GM12878 (cell line): ENCODE measurements at regions not wholly inside any gene's neighbourhood (a gene's known extent, or its start where the extent isn't known, plus 50 kb on each side); places are given as distances from the start of the nearest gene placed in this dataset.

Experiments
- CEBPB ChIP-seq, 2 experiments: fragments of 150-350 bp in 1 of 2; IDR thresholded peaks; 2 replicates each; pipeline ENCODE4 v1.6.1; 2012 to 2014; ENCODE audit warnings: low read depth in 2 of 2, low read length in 2 of 2, borderline replicate concordance in 1 of 2, inconsistent platforms in 1 of 2
- CREM ChIP-seq: IDR thresholded peaks from 2 replicates; pipeline ENCODE4 v1.6.1; 2014; ENCODE audit warnings: antibody characterized with exemption, low read depth
- CTCF ChIP-seq, 3 experiments: IDR thresholded peaks in 2 of 3; conservative IDR thresholded peaks in 1 of 3; 2 replicates each; pipeline ENCODE4 v1.5.1; 2011; ENCODE audit warnings: low read depth in 3 of 3, low read length in 3 of 3, mild to moderate bottlenecking in 3 of 3, control low read depth in 2 of 3, moderate library complexity in 2 of 3, inconsistent platforms in 1 of 3, mixed read lengths in 1 of 3; ENCODE audit not compliant: control insufficient read depth in 2 of 3, insufficient read depth in 1 of 3; ENCODE audit errors: extremely low read depth in 1 of 3
- NBN ChIP-seq: fragments of 450-650 bp; IDR thresholded peaks from 2 replicates; pipeline ENCODE4 v1.6.1; 2016
- POLR2A ChIP-seq: IDR thresholded peaks from 2 replicates; pipeline ENCODE4 v1.6.1; 2011; ENCODE audit warnings: low read depth, mild to moderate bottlenecking, low read length
- REST ChIP-seq: IDR thresholded peaks from 2 replicates; pipeline ENCODE4 v1.6.1; 2012; ENCODE audit warnings: mild to moderate bottlenecking, low read depth, low read length
- RFX5 ChIP-seq: IDR thresholded peaks from 2 replicates; pipeline ENCODE4 v1.6.1; 2011; ENCODE audit warnings: low read depth, low read length, improper control_type of control experiment
- SIX5 ChIP-seq: IDR thresholded peaks from 2 replicates; pipeline ENCODE4 v1.6.1; 2011; ENCODE audit warnings: mild to moderate bottlenecking, low read depth, low read length, moderate library complexity; ENCODE audit not compliant: severe bottlenecking
- STAT3 ChIP-seq: IDR thresholded peaks from 2 replicates; pipeline ENCODE4 v1.6.1; 2011; ENCODE audit warnings: low read depth, low read length, improper control_type of control experiment
- SUZ12 ChIP-seq: fragments of 200-600 bp; sonication (generic); IDR thresholded peaks from one replicate; pipeline ENCODE4 v1.6.1; 2018; ENCODE audit warnings: antibody characterized with exemption, mild to moderate bottlenecking; ENCODE audit not compliant: unreplicated experiment
- ZNF24 ChIP-seq: fragments of 450-650 bp; IDR thresholded peaks from 2 replicates; pipeline ENCODE4 v1.6.1; 2017; ENCODE audit warnings: antibody characterized with exemption, mild to moderate bottlenecking
- TF ChIP-seq, protein P1 (sequence below): IDR thresholded peaks from 2 replicates; pipeline ENCODE4 v1.6.1; 2012; ENCODE audit warnings: low read depth, low read length, improper control_type of control experiment

- TF ChIP-seq NBN (no peak), RFX5 (no peak), POLR2A (no peak), CTCF (IDR thresholded peaks at IDR 0.05 in 2 of 3, conservative IDR thresholded peaks at IDR 0.05 in 1 of 3; ENCODE audit: control insufficient read depth in 2 of 3, extremely low read depth in 1 of 3, insufficient read depth in 1 of 3, low read depth in 3 of 3, low read length in 3 of 3) (no peak), CEBPB (IDR thresholded peaks at IDR 0.05; ENCODE audit: borderline replicate concordance in 1 of 2, low read depth in 2 of 2, low read length in 2 of 2) (no peak), SUZ12 (no peak), STAT3 (no peak), SIX5 (no peak), REST (no peak), CREM (no peak), ZNF24 (no peak)
- TF ChIP-seq, protein P1, sequence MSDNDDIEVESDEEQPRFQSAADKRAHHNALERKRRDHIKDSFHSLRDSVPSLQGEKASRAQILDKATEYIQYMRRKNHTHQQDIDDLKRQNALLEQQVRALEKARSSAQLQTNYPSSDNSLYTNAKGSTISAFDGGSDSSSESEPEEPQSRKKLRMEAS = no peak
Observed at GRCh38 chr10:78351283-78351682, 317.6 kb downstream of the RPS24 start.
